ENCODE measurements at regions not wholly inside any gene's neighbourhood (a gene's known extent, or its start where the extent isn't known, plus 50 kb on each side); places are given as distances from the start of the nearest gene placed in this dataset.

DNA sequence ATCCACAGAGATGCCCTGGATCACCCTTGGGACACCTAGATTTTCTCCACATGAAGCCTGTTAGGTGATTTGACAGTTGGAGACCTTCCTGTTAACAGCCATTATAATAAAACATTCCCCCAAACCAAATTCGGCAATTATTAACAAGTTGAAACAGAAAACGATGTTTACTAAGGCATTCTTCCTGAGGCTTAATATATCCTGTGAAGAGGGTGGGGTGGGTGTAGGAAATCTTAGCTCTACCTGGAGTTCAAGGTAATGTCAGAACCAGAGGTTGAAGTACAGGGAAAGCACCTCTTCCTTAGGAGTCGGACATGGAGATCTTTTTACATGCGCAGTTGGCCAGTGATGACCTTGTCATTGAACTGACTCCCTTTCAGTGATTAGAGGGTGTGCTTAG, 143.0 kb downstream of the FGF9 start:
- no peak overlapping the region for H3K4me2 ChIP-seq (ENCODE audit: low read depth, low read length, poor library complexity, severe bottlenecking)
- H3K4me3 ChIP-seq (ENCODE audit: low read length, poor library complexity, severe bottlenecking) = no peak overlapping the region
- no peak for TF ChIP-seq EZH2phosphoT487 (IDR thresholded peaks at IDR 0.05; ENCODE audit: borderline replicate concordance)
- TF ChIP-seq, protein P1, sequence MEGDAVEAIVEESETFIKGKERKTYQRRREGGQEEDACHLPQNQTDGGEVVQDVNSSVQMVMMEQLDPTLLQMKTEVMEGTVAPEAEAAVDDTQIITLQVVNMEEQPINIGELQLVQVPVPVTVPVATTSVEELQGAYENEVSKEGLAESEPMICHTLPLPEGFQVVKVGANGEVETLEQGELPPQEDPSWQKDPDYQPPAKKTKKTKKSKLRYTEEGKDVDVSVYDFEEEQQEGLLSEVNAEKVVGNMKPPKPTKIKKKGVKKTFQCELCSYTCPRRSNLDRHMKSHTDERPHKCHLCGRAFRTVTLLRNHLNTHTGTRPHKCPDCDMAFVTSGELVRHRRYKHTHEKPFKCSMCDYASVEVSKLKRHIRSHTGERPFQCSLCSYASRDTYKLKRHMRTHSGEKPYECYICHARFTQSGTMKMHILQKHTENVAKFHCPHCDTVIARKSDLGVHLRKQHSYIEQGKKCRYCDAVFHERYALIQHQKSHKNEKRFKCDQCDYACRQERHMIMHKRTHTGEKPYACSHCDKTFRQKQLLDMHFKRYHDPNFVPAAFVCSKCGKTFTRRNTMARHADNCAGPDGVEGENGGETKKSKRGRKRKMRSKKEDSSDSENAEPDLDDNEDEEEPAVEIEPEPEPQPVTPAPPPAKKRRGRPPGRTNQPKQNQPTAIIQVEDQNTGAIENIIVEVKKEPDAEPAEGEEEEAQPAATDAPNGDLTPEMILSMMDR (conservative IDR thresholded peaks at IDR 0.05; ENCODE audit: low read length) = no peak
- no peaks in the 10 kb centered on the region for H3K27me3 ChIP-seq (ENCODE audit: insufficient read depth, low read length, poor library complexity, severe bottlenecking)
- H3K4me1 ChIP-seq (ENCODE audit: insufficient read depth, low read length, poor library complexity, severe bottlenecking) = no peaks in the 10 kb centered on the region
- no peaks in the 10 kb centered on the region for H3F3A ChIP-seq (ENCODE audit: low read depth)
- H3K9ac ChIP-seq (ENCODE audit: low read depth, low read length, poor library complexity, severe bottlenecking) = no peak overlapping the region
- no peaks in the 10 kb centered on the region for H3K9me2 ChIP-seq (replicated peaks; ENCODE audit: low read depth, low read length)
- no peaks in the 10 kb centered on the region for H3K79me2 ChIP-seq (ENCODE audit: insufficient read depth, low read length)
- no peak overlapping the region for H2AFZ ChIP-seq (ENCODE audit: low read length)
- H4K20me1 ChIP-seq (ENCODE audit: insufficient read depth, low read length, poor library complexity, severe bottlenecking) = no peaks in the 10 kb centered on the region
- no peaks in the 10 kb centered on the region for H3K36me3 ChIP-seq (ENCODE audit: insufficient read depth, low read length)
- H3K9me3 ChIP-seq (ENCODE audit: insufficient read depth, low read depth, low read length) = no peaks in the 10 kb centered on the region

GRCh38 chr13:21814604-21815003, 143.7 kb downstream of the FGF9 start:
- Histone ChIP-seq H4K20me1 (ENCODE audit: insufficient read depth, low read length, poor library complexity, severe bottlenecking) (no peaks in the 10 kb centered on the region), H3K79me2 (ENCODE audit: insufficient read depth, low read length) (no peaks in the 10 kb centered on the region), H3K27me3 (ENCODE audit: insufficient read depth, low read length, poor library complexity, severe bottlenecking) (no peaks in the 10 kb centered on the region), H2AFZ (ENCODE audit: low read length) (no peak overlapping the region), H3K36me3 (ENCODE audit: insufficient read depth, low read length) (no peaks in the 10 kb centered on the region), H3K4me3 (ENCODE audit: low read length, poor library complexity, severe bottlenecking) (no peak overlapping the region), H3K9me3 (ENCODE audit: insufficient read depth, low read depth, low read length) (no peaks in the 10 kb centered on the region), H3K9me2 (replicated peaks; ENCODE audit: low read depth, low read length) (no peaks in the 10 kb centered on the region), H3K4me2 (ENCODE audit: low read depth, low read length, poor library complexity, severe bottlenecking) (no peak overlapping the region), H3F3A (ENCODE audit: low read depth) (no peaks in the 10 kb centered on the region), H3K9ac (ENCODE audit: low read depth, low read length, poor library complexity, severe bottlenecking) (no peak overlapping the region), H3K4me1 (ENCODE audit: insufficient read depth, low read length, poor library complexity, severe bottlenecking) (no peaks in the 10 kb centered on the region)
- TF ChIP-seq EZH2phosphoT487 (IDR thresholded peaks at IDR 0.05; ENCODE audit: borderline replicate concordance) = no peak
- TF ChIP-seq, protein P1 (conservative IDR thresholded peaks at IDR 0.05; ENCODE audit: low read length) = no peak

- no peaks in the 10 kb centered on the region for H3K9me2 ChIP-seq (replicated peaks; ENCODE audit: low read depth, low read length)
- H3K79me2 ChIP-seq (ENCODE audit: insufficient read depth, low read length) = no peaks in the 10 kb centered on the region
- no peaks in the 10 kb centered on the region for H4K20me1 ChIP-seq (ENCODE audit: insufficient read depth, low read length, poor library complexity, severe bottlenecking)
- no peaks in the 10 kb centered on the region for H3K4me1 ChIP-seq (ENCODE audit: insufficient read depth, low read length, poor library complexity, severe bottlenecking)
- no peak overlapping the region for H2AFZ ChIP-seq (ENCODE audit: low read length)
- TF ChIP-seq, protein P1 (conservative IDR thresholded peaks at IDR 0.05; ENCODE audit: low read length) = no peak
- no peak for TF ChIP-seq EZH2phosphoT487 (IDR thresholded peaks at IDR 0.05; ENCODE audit: borderline replicate concordance)
- no peak overlapping the region for H3K4me3 ChIP-seq (ENCODE audit: low read length, poor library complexity, severe bottlenecking)
- peaks cover 9% of the 10 kb centered on the region for H3K27me3 ChIP-seq (ENCODE audit: insufficient read depth, low read length, poor library complexity, severe bottlenecking)
- H3K9ac ChIP-seq (ENCODE audit: low read depth, low read length, poor library complexity, severe bottlenecking) = no peak overlapping the region
- no peaks in the 10 kb centered on the region for H3F3A ChIP-seq (ENCODE audit: low read depth)
- H3K9me3 ChIP-seq (ENCODE audit: insufficient read depth, low read depth, low read length) = no peaks in the 10 kb centered on the region
- H3K4me2 ChIP-seq (ENCODE audit: low read depth, low read length, poor library complexity, severe bottlenecking) = no peak overlapping the region
- no peaks in the 10 kb centered on the region for H3K36me3 ChIP-seq (ENCODE audit: insufficient read depth, low read length)
These were observed 147.0 kb downstream of the FGF9 start for GRCh38 chr13:21817878-21818277.
